ENCODE measurements at regions not wholly inside any gene's neighbourhood (a gene's known extent, or its start where the extent isn't known, plus 50 kb on each side); places are given as distances from the start of the nearest gene placed in this dataset.

GRCh38 chr22:48979482-48979881 is 848.2 kb downstream of the BRD1 start:
- peak; percentile 28 for DNase-seq

- no peak for DNase-seq
Observed at GRCh38 chr22:48976556-48977535, 850.8 kb downstream of the BRD1 start.

GRCh38 chr22:48975886-48976285 is 851.8 kb downstream of the BRD1 start:
- DNase-seq: no peak

GRCh38 chr22:48975316-48975741 is 852.3 kb downstream of the BRD1 start:
- DNase-seq: no peak

- DNase-seq: no peak
Observed at GRCh38 chr22:48974443-48975315, 853.0 kb downstream of the BRD1 start.

- DNase-seq: no peak
Observed at GRCh38 chr22:48973694-48974041, 854.0 kb downstream of the BRD1 start.

GRCh38 chr22:48972979-48973693 is 854.5 kb downstream of the BRD1 start:
- no peak for DNase-seq

- peak; percentile 39 for DNase-seq
Observed at GRCh38 chr22:48968201-48968959, 859.3 kb downstream of the BRD1 start.

GRCh38 chr22:48963405-48963804 is 864.3 kb downstream of the BRD1 start:
- no peak for DNase-seq

- no peak for DNase-seq
Observed at GRCh38 chr22:48961705-48962104, 866.0 kb downstream of the BRD1 start.

- DNase-seq: no peak
Observed at GRCh38 chr22:48960980-48961660, 866.6 kb downstream of the BRD1 start.

- no peak for DNase-seq
Observed at GRCh38 chr22:48960576-48960975, 867.1 kb downstream of the BRD1 start.

- no peak for DNase-seq
Observed at GRCh38 chr22:48959496-48959895, 868.2 kb downstream of the BRD1 start.

GRCh38 chr22:48957987-48958321 is 869.7 kb downstream of the BRD1 start:
- DNase-seq: no peak

- DNase-seq: no peak
Observed at GRCh38 chr22:48957311-48957986, 870.2 kb downstream of the BRD1 start.

- no peak for DNase-seq
Observed at GRCh38 chr22:48955351-48956311, 872.0 kb downstream of the BRD1 start.

GRCh38 chr22:48954781-48955311 is 872.8 kb downstream of the BRD1 start:
- DNase-seq: no peak

GRCh38 chr22:48953830-48954229 is 873.8 kb downstream of the BRD1 start:
- no peak for DNase-seq

GRCh38 chr22:48953103-48953720 is 874.5 kb downstream of the BRD1 start:
- no peak for DNase-seq
